K562 (cell line): ENCODE measurements at regions not wholly inside any gene's neighbourhood (a gene's known extent, or its start where the extent isn't known, plus 50 kb on each side); places are given as distances from the start of the nearest gene placed in this dataset.

Experiments used
- ATAC-seq: fragments of 200-7000 bp; cut with Tn5 transposase; 3 replicates; pipeline ENCODE4 v1.9.1; 2020; ENCODE audit warnings: moderate library complexity
- BruUV-seq: library from RNA; stranded (reverse); fragments of 400-500 nt; replicated peaks from 2 replicates; lab custom pipeline; 2021; lab: Mats Ljungman, UMichigan
- CTCF ChIA-PET: fragments of 300-600 bp; formaldehyde crosslinking; extraction: SDS; loops from one replicate; lab custom pipeline; 2021; ENCODE audit warnings: low intra/inter-chr PET ratio; lab: Yijun Ruan, JAX
- POLR2A ChIA-PET: fragments of 300-600, 350-650 bp; sonication (Branson Sonifier 250); formaldehyde crosslinking; extraction: SDS; loops from one replicate; lab custom pipeline; 2021; ENCODE audit warnings: antibody characterized with exemption, inconsistent platforms; lab: Yijun Ruan, JAX
- DNase-seq, 4 experiments: peaks; one replicate each; pipeline versions ENCODE4 v3.0.0 to v3.0.0-alpha.2; 2011 to 2018; ENCODE audit warnings: low spot score in 3 of 4, mixed read lengths in 3 of 4; ENCODE audit errors: extremely low read depth in 1 of 4
- FAIRE-seq: peaks from 2 replicates; lab custom pipeline; 2011; peaks lifted over from hg19 to GRCh38; lab: Jason Lieb, UNC
- H2AFZ ChIP-seq: 2 replicates; pipeline ENCODE4 v1.6.0; 2011; ENCODE audit warnings: low read depth, low read length, control low read depth, inconsistent platforms
- H3K27ac ChIP-seq: fragments of 200-600 bp; 3 replicates; pipeline ENCODE4 v1.8.0; 2011; ENCODE audit warnings: low read depth, mild to moderate bottlenecking, control low read depth, inconsistent platforms, low read length, moderate library complexity, mixed read lengths; ENCODE audit errors: extremely low read depth
- H3K27me3 ChIP-seq, 2 experiments: fragments of 300-600 bp in 1 of 2; 2 replicates in 1 of 2; 3 replicates in 1 of 2; pipeline versions ENCODE4 v1.6.0 to v1.8.0; 2011; ENCODE audit warnings: inconsistent platforms in 2 of 2, low read length in 2 of 2, mild to moderate bottlenecking in 1 of 2, mixed read lengths in 1 of 2, moderate library complexity in 1 of 2; ENCODE audit not compliant: control insufficient read depth in 2 of 2, insufficient read depth in 2 of 2
- H3K36me3 ChIP-seq: fragments of 300-600 bp; 3 replicates; pipeline ENCODE4 v1.8.0; 2011; ENCODE audit warnings: mild to moderate bottlenecking, low read length, inconsistent platforms; ENCODE audit not compliant: control insufficient read depth, insufficient read depth
- H3K4me1 ChIP-seq, 2 experiments: fragments of 200-600 bp in 1 of 2; replicated peaks in 1 of 2; 2 replicates in 1 of 2; 3 replicates in 1 of 2; pipeline versions ENCODE4 v1.5.1 to v1.8.0; 2011; ENCODE audit warnings: inconsistent platforms in 2 of 2, low read length in 2 of 2, mild to moderate bottlenecking in 1 of 2, mixed read lengths in 1 of 2, moderate library complexity in 1 of 2; ENCODE audit not compliant: control insufficient read depth in 2 of 2, insufficient read depth in 2 of 2
- H3K4me2 ChIP-seq: 2 replicates; pipeline ENCODE4 v1.6.1; 2011; ENCODE audit warnings: low read length, control low read depth, inconsistent platforms, mixed read lengths; ENCODE audit not compliant: insufficient read depth
- H3K4me3 ChIP-seq: fragments of 200-600 bp; sonication (generic), shearing (Covaris generic); 2 replicates; pipeline ENCODE4 v1.5.1; 2016; ENCODE audit warnings: control low read depth, inconsistent platforms
- H3K79me2 ChIP-seq: fragments of 200-600 bp; 3 replicates; pipeline ENCODE4 v1.8.0; 2011; ENCODE audit warnings: low read length, inconsistent platforms; ENCODE audit not compliant: control insufficient read depth, insufficient read depth
- H3K9ac ChIP-seq, 2 experiments: 2 replicates each; pipeline versions ENCODE4 v1.6.0 to v1.6.1; 2011; ENCODE audit warnings: low read depth in 2 of 2, low read length in 2 of 2, control low read depth in 1 of 2, inconsistent platforms in 1 of 2, mild to moderate bottlenecking in 1 of 2, mixed read lengths in 1 of 2; ENCODE audit not compliant: insufficient read depth in 1 of 2
- H3K9me1 ChIP-seq: one replicate; pipeline ENCODE4 v1.6.0; 2011; ENCODE audit warnings: inconsistent platforms, mild to moderate bottlenecking, low read length, moderate library complexity; ENCODE audit not compliant: control insufficient read depth, insufficient read depth
- H3K9me3 ChIP-seq: replicated peaks from 2 replicates; pipeline ENCODE4 v1.5.1; 2011; ENCODE audit warnings: low read depth, low read length, inconsistent platforms; ENCODE audit not compliant: control insufficient read depth, insufficient read depth
- H4K20me1 ChIP-seq: replicated peaks from 2 replicates; pipeline ENCODE4 v1.6.1; 2011; ENCODE audit warnings: low read length, inconsistent platforms, mixed read lengths; ENCODE audit not compliant: control insufficient read depth, insufficient read depth
- E2F1 ChIP-seq: sonication (generic); formaldehyde crosslinking; IDR thresholded peaks from 2 replicates; pipeline ENCODE4 v1.8.1; 2023; ENCODE audit warnings: mild to moderate bottlenecking, missing genetic modification reagents, moderate library complexity
- GTF2E2 ChIP-seq: fragments of 200-800 bp; sonication (Bioruptor generic); IDR thresholded peaks from 2 replicates; pipeline ENCODE4 v1.6.1; 2016; ENCODE audit warnings: missing genetic modification characterization, missing compliant biosample characterization
- KDM2B ChIP-seq: fragments of 250-450 bp; sonication (Bioruptor Pico); IDR thresholded peaks from 2 replicates; pipeline ENCODE4 v1.8.0; 2021; ENCODE audit warnings: mild to moderate bottlenecking, moderate library complexity
- LCOR ChIP-seq: sonication (generic); formaldehyde crosslinking; IDR thresholded peaks from 2 replicates; pipeline ENCODE4 v1.8.0; 2022; ENCODE audit warnings: mild to moderate bottlenecking, missing genetic modification reagents
- MEF2A ChIP-seq: IDR thresholded peaks from 2 replicates; pipeline ENCODE4 v1.6.1; 2011; ENCODE audit warnings: low read depth, mild to moderate bottlenecking, low read length, moderate library complexity; ENCODE audit not compliant: control insufficient read depth
- NFATC3 ChIP-seq: fragments of 450-650 bp; IDR thresholded peaks from 2 replicates; pipeline ENCODE4 v1.6.1; 2017; ENCODE audit warnings: mild to moderate bottlenecking
- PRPF4 ChIP-seq: fragments of 200-400 bp; formaldehyde crosslinking; IDR thresholded peaks from one replicate; pipeline ENCODE4 v1.6.1; 2017; ENCODE audit warnings: low read length, low read depth, mild to moderate bottlenecking; ENCODE audit not compliant: insufficient read depth, poor library complexity, severe bottlenecking
- RBM17 ChIP-seq: fragments of 200-400 bp; formaldehyde crosslinking; IDR thresholded peaks from 2 replicates; pipeline ENCODE4 v1.6.1; 2017; ENCODE audit warnings: low read depth, mild to moderate bottlenecking, low read length, borderline replicate concordance
- RNF219 ChIP-seq: fragments of 250-450 bp; sonication (Bioruptor Pico); IDR thresholded peaks from 2 replicates; pipeline ENCODE4 v1.5.0; 2022; ENCODE audit warnings: mild to moderate bottlenecking
- SAP30 ChIP-seq: fragments of 200-600 bp; sonication (generic); IDR thresholded peaks from 2 replicates; pipeline ENCODE4 v1.6.1; 2012; ENCODE audit warnings: borderline replicate concordance, low read depth, mild to moderate bottlenecking, moderate library complexity, low read length, control low read depth, inconsistent platforms; ENCODE audit not compliant: insufficient read depth, poor library complexity, severe bottlenecking
- SIRT6 ChIP-seq: IDR thresholded peaks from one replicate; pipeline ENCODE4 v1.6.1; 2012; ENCODE audit warnings: low read depth, mild to moderate bottlenecking, control low read depth, inconsistent platforms, low read length, moderate library complexity
- SMARCC2 ChIP-seq: fragments of 450-650 bp; IDR thresholded peaks from 2 replicates; pipeline ENCODE4 v1.6.1; 2017; ENCODE audit warnings: antibody characterized with exemption, moderate library complexity, mild to moderate bottlenecking, low read depth
- TGIF2 ChIP-seq: sonication (generic); formaldehyde crosslinking; IDR thresholded peaks from 2 replicates; pipeline ENCODE4 v1.8.1; 2022; ENCODE audit warnings: mild to moderate bottlenecking, missing genetic modification reagents, moderate library complexity
- WGBS: fragments of 100-300 bp; shearing (Covaris generic); methylation state at CpG from one replicate; pipeline ENCODE4 v1.1.6; 2016; ENCODE audit warnings: low coverage, mixed read lengths; ENCODE audit not compliant: insufficient coverage; ENCODE audit errors: missing lambda C conversion rate; 5-methylcytosine and 5-hydroxymethylcytosine counted together
- in situ Hi-C: fragments of 300-500 bp; cut with MboI; formaldehyde crosslinking; loops from 4 replicates; pipeline ENCODE4 v1.15.0; 2018; ENCODE audit warnings: inconsistent platforms, mixed read lengths
- intact Hi-C: fragments of 100-400 bp; cut with micrococcal nuclease; formaldehyde crosslinking; loops from 2 replicates; pipeline ENCODE4 v1.14.2; 2022

- CTCF ChIA-PET: no interaction called here
- Histone ChIP-seq H3K27ac (no peak overlapping the region), H3K27me3 (no peaks in the 10 kb centered on the region), H3K4me1 (no peaks in the 10 kb centered on the region), H4K20me1 (no peaks in the 10 kb centered on the region), H3K9me3 (peaks cover 2% of the 10 kb centered on the region; the same call in 1 of the 2 replicates), H3K9me1 (no peaks in the 10 kb centered on the region), H3K9ac (no peak overlapping the region), H2AFZ (no peak overlapping the region), H3K4me2 (no peak overlapping the region), H3K4me3 (no peak overlapping the region)
- in situ Hi-C loops (no loop called here), intact Hi-C loops (no loop called here)
- ATAC-seq (no peak), FAIRE-seq (no peak), DNase-seq (no peak)
- POLR2A ChIA-PET: no interaction called here
- WGBS: 0% methylated on average over 3 of the region's 3 CpGs
- no TSS peak for BruUV-seq
- no peak for TF ChIP-seq SIRT6
- no peak for TF ChIP-seq NFATC3
- TF ChIP-seq GTF2E2 (tag): no peak
- TF ChIP-seq TGIF2 (CRISPR knock-in tag): no peak
- TF ChIP-seq MEF2A: no peak
- no peak for TF ChIP-seq LCOR
- TF ChIP-seq SAP30: no peak
- TF ChIP-seq, all 486 proteins: peak for 0
- no peaks in the 10 kb centered on the region for H3K36me3 ChIP-seq
- H3K79me2 ChIP-seq: no peaks in the 10 kb centered on the region
Measured at GRCh38 chr12:126309278-126309677, 1244.0 kb downstream of the AACS start.

GRCh38 chr12:126312457-126312856 lies 1247.2 kb downstream of the AACS start:
- Histone ChIP-seq H3K9me3 (peaks cover 2% of the 10 kb centered on the region; the same call in 1 of the 2 replicates), H2AFZ (no peak overlapping the region), H3K4me2 (no peak overlapping the region), H4K20me1 (no peaks in the 10 kb centered on the region), H3K79me2 (no peaks in the 10 kb centered on the region), H3K4me3 (no peak overlapping the region), H3K27ac (no peak overlapping the region), H3K9ac (no peak overlapping the region), H3K36me3 (no peaks in the 10 kb centered on the region), H3K9me1 (no peaks in the 10 kb centered on the region), H3K27me3 (no peaks in the 10 kb centered on the region), H3K4me1 (no peaks in the 10 kb centered on the region)
- ATAC-seq: no peak
- 0% methylated on average over 3 of the region's 3 CpGs for WGBS
- in situ Hi-C loops: no loop called here
- CTCF ChIA-PET: no interaction called here
- no peak for FAIRE-seq
- POLR2A ChIA-PET: no interaction called here
- intact Hi-C loops: no loop called here
- DNase-seq: no peak
- BruUV-seq: no TSS peak
- TF ChIP-seq RNF219 (CRISPR knock-in tag) (no peak), RBM17 (no peak), KDM2B (no peak), SMARCC2 (no peak), E2F1 (CRISPR knock-in tag) (no peak), PRPF4 (no peak)
